GM23338 (cell line): ENCODE measurements at regions not wholly inside any gene's neighbourhood (a gene's known extent, or its start where the extent isn't known, plus 50 kb on each side); places are given as distances from the start of the nearest gene placed in this dataset.
A peak's percentile ranks its signal among the peaks of the same experiment; 100 is the strongest.

Source experiments
- ATAC-seq: fragments of 200-7000 bp; cut with Tn5 transposase; 3 replicates; pipeline ENCODE4 v1.9.1; 2020
- DNase-seq: peaks from one replicate; pipeline ENCODE4 v3.0.0-alpha.2; 2015; ENCODE audit warnings: low spot score
- H2AFZ ChIP-seq: fragments of 200-600 bp; sonication (generic); 2 replicates; pipeline ENCODE4 v1.8.0; 2016; ENCODE audit warnings: antibody characterized with exemption, mild to moderate bottlenecking, moderate library complexity
- H3F3A ChIP-seq: fragments of 200-600 bp; sonication (generic); replicated peaks from 2 replicates; pipeline ENCODE4 v1.8.0; 2017; ENCODE audit warnings: antibody characterized with exemption, mixed run types, low read depth
- H3K27ac ChIP-seq: fragments of 200-600 bp; sonication (generic); 2 replicates; pipeline ENCODE4 v1.6.1; 2016; ENCODE audit warnings: low read depth
- H3K27me3 ChIP-seq: fragments of 200-600 bp; sonication (generic); 2 replicates; pipeline ENCODE4 v1.8.0; 2016; ENCODE audit warnings: mild to moderate bottlenecking, mixed run types, moderate library complexity; ENCODE audit not compliant: insufficient read depth
- H3K36me3 ChIP-seq: fragments of 200-600 bp; sonication (generic); 2 replicates; pipeline ENCODE4 v1.8.0; 2016; ENCODE audit warnings: mild to moderate bottlenecking; ENCODE audit not compliant: insufficient read depth
- H3K4me1 ChIP-seq: fragments of 200-600 bp; sonication (generic); 2 replicates; pipeline ENCODE4 v1.8.0; 2016; ENCODE audit warnings: mild to moderate bottlenecking, moderate library complexity; ENCODE audit not compliant: insufficient read depth
- H3K4me2 ChIP-seq: fragments of 200-600 bp; sonication (generic); 2 replicates; pipeline ENCODE4 v1.7.1; 2017; ENCODE audit warnings: mixed run types
- H3K4me3 ChIP-seq: fragments of 200-600 bp; sonication (generic); 2 replicates; pipeline ENCODE4 v1.6.1; 2016; ENCODE audit warnings: mixed run types
- H3K79me2 ChIP-seq: fragments of 200-600 bp; sonication (generic); replicated peaks from 2 replicates; pipeline ENCODE4 v1.8.0; 2017; ENCODE audit warnings: mild to moderate bottlenecking; ENCODE audit not compliant: insufficient read depth
- H3K9me2 ChIP-seq: fragments of 200-600 bp; sonication (generic); 2 replicates; pipeline ENCODE4 v1.8.0; 2017; ENCODE audit not compliant: insufficient read depth
- H4K20me1 ChIP-seq: fragments of 200-600 bp; sonication (generic); replicated peaks from 2 replicates; pipeline ENCODE4 v1.8.0; 2017; ENCODE audit warnings: mild to moderate bottlenecking; ENCODE audit not compliant: insufficient read depth
- H3K27ac Mint-ChIP-seq: 2 replicates; pipeline ENCODE4 v1.8.0; 2020; ENCODE audit warnings: inconsistent platforms, mild to moderate bottlenecking, moderate library complexity, mixed read lengths
- H3K27me3 Mint-ChIP-seq: 3 replicates; pipeline ENCODE4 v1.8.0; 2022; ENCODE audit warnings: low read depth, mild to moderate bottlenecking, moderate library complexity, mixed read lengths, inconsistent platforms; ENCODE audit not compliant: insufficient read depth, poor library complexity
- H3K36me3 Mint-ChIP-seq: 3 replicates; pipeline ENCODE4 v1.8.0; 2021; ENCODE audit warnings: low read depth, mild to moderate bottlenecking, inconsistent platforms, moderate library complexity, mixed read lengths
- H3K4me1 Mint-ChIP-seq: 3 replicates; pipeline ENCODE4 v1.8.0; 2020; ENCODE audit warnings: mild to moderate bottlenecking, inconsistent platforms, mixed read lengths
- H3K4me3 Mint-ChIP-seq: 3 replicates; pipeline ENCODE4 v1.8.0; 2021; ENCODE audit warnings: moderate library complexity, mild to moderate bottlenecking, inconsistent platforms, mixed read lengths
- H3K9me3 Mint-ChIP-seq: 3 replicates; pipeline ENCODE4 v1.8.0; 2020; ENCODE audit warnings: moderate library complexity, mild to moderate bottlenecking, inconsistent platforms, mixed read lengths
- CREB1 ChIP-seq: fragments of 250-450 bp; sonication (Bioruptor Pico); IDR thresholded peaks from 2 replicates; pipeline ENCODE4 v1.5.0; 2020; ENCODE audit warnings: low read depth, mild to moderate bottlenecking, moderate library complexity
- CTCF ChIP-seq, 2 experiments: fragments of 200-600 bp in 1 of 2; sonication (generic) in 1 of 2; conservative IDR thresholded peaks; 2 replicates each; pipeline versions ENCODE4 v1.5.1 to v1.6.1; 2016 to 2017; ENCODE audit warnings: antibody characterized with exemption in 2 of 2, low read depth in 2 of 2, mild to moderate bottlenecking in 2 of 2, moderate library complexity in 1 of 2
- ETS1 ChIP-seq: IDR thresholded peaks from 2 replicates; pipeline ENCODE4 v1.6.1; 2016; ENCODE audit warnings: antibody characterized with exemption
- EZH2 ChIP-seq: fragments of 200-600 bp; sonication (generic); IDR thresholded peaks from one replicate; pipeline ENCODE4 v1.8.0; 2017; ENCODE audit warnings: antibody characterized with exemption, mild to moderate bottlenecking, low read depth; ENCODE audit not compliant: unreplicated experiment
- EZH2phosphoT487 ChIP-seq: fragments of 200-600 bp; sonication (generic); IDR thresholded peaks from one replicate; pipeline ENCODE4 v1.8.1; 2018; ENCODE audit warnings: antibody characterized with exemption; ENCODE audit not compliant: unreplicated experiment
- JUNB ChIP-seq: IDR thresholded peaks from one replicate; pipeline ENCODE4 v1.6.1; 2016; ENCODE audit warnings: antibody characterized with exemption; ENCODE audit not compliant: unreplicated experiment
- NANOG ChIP-seq: IDR thresholded peaks from 2 replicates; pipeline ENCODE4 v1.6.1; 2016; ENCODE audit warnings: antibody characterized with exemption, borderline replicate concordance
- POLR2AphosphoS5 ChIP-seq: IDR thresholded peaks from 2 replicates; pipeline ENCODE4 v1.6.1; 2016; ENCODE audit warnings: antibody characterized with exemption, low read depth
- REST ChIP-seq: IDR thresholded peaks from one replicate; pipeline ENCODE4 v1.6.1; 2018; ENCODE audit warnings: antibody characterized with exemption; ENCODE audit not compliant: unreplicated experiment
- STAT1 ChIP-seq: IDR thresholded peaks from one replicate; pipeline ENCODE4 v1.6.1; 2016; ENCODE audit warnings: antibody characterized with exemption; ENCODE audit not compliant: unreplicated experiment
- ZNF114 ChIP-seq: fragments of 250-450 bp; sonication (Bioruptor Pico); IDR thresholded peaks from 2 replicates; pipeline ENCODE4 v1.5.0; 2020; ENCODE audit warnings: mild to moderate bottlenecking, moderate library complexity
- ZNF331 ChIP-seq: fragments of 250-450 bp; sonication (Bioruptor Pico); IDR thresholded peaks from 2 replicates; pipeline ENCODE4 v1.5.0; 2020; ENCODE audit warnings: low read depth, mild to moderate bottlenecking, moderate library complexity
- ZNF462 ChIP-seq: fragments of 250-450 bp; sonication (Bioruptor Pico); IDR thresholded peaks from 2 replicates; pipeline ENCODE4 v1.5.0; 2020; ENCODE audit warnings: mild to moderate bottlenecking, moderate library complexity

- Mint-ChIP-seq H3K9me3 (no peaks in the 10 kb centered on the region), H3K27ac (no peak overlapping the region), H3K4me3 (no peak overlapping the region), H3K27me3 (peaks cover 2% of the 10 kb centered on the region), H3K4me1 (no peaks in the 10 kb centered on the region), H3K36me3 (no peaks in the 10 kb centered on the region)
- H4K20me1 ChIP-seq, result no peaks in the 10 kb centered on the region
- ATAC-seq (no peak), DNase-seq (no peak)
- no peaks in the 10 kb centered on the region for H3K4me1 ChIP-seq
- no peaks in the 10 kb centered on the region for H3K79me2 ChIP-seq
- no peak overlapping the region for H3K4me2 ChIP-seq
- H3F3A ChIP-seq, result no peaks in the 10 kb centered on the region
- no peaks in the 10 kb centered on the region for H3K36me3 ChIP-seq
- TF ChIP-seq ZNF462 (CRISPR knock-in tag), result no peak
- no peak for TF ChIP-seq CTCF (conservative IDR thresholded peaks at IDR 0.05; ENCODE audit: low read depth in 2 of 2)
- TF ChIP-seq EZH2phosphoT487, result no peak
- no peak for TF ChIP-seq ZNF114
- TF ChIP-seq EZH2, result no peak
- no peak for TF ChIP-seq JUNB
- TF ChIP-seq POLR2AphosphoS5, result no peak
- no peak for TF ChIP-seq ZNF331 (CRISPR knock-in tag)
- TF ChIP-seq STAT1, result no peak
- TF ChIP-seq NANOG, result no peak
- no peak for TF ChIP-seq ETS1
- no peak for TF ChIP-seq CREB1 (CRISPR knock-in tag)
- no peak for TF ChIP-seq REST
- no peaks in the 10 kb centered on the region for H3K27me3 ChIP-seq
- H2AFZ ChIP-seq, result peak overlapping the region; percentile 93
- no peak overlapping the region for H3K27ac ChIP-seq
- H3K4me3 ChIP-seq, result no peak overlapping the region
- H3K9me2 ChIP-seq, result 0 out of 2 replicates have a peak, but pooled peaks cover 6% of the 10 kb centered on the region
Observed at GRCh38 chr7:96558530-96558929, 151.1 kb downstream of the SEM1 start.
